ENCODE measurements at regions not wholly inside any gene's neighbourhood (a gene's known extent, or its start where the extent isn't known, plus 50 kb on each side); places are given as distances from the start of the nearest gene placed in this dataset.

- 95 to 98% (median 96%) methylated on average over 5 of the region's 5 CpGs for WGBS, 3 donors
- no peak for TF ChIP-seq CTCF (IDR thresholded peaks at IDR 0.05)
Observed at GRCh38 chr13:40338217-40338616, 328.2 kb downstream of the FOXO1 start.

GRCh38 chr13:40340368-40341095 is 325.9 kb downstream of the FOXO1 start:
- intact Hi-C loops (cut with DNase I), result loop anchor here (5.0 to 10.0 kb wide), 4 partner anchors 103 to 327 kb away; partner anchors contain the start of gene FOXO1 (in 2 of the 2)
- Histone ChIP-seq H3K36me3 (ENCODE audit: insufficient read depth in 1 of 2, low read depth in 1 of 2) (no peaks in the 10 kb centered on the region), H3K9me3 (no peaks in the 10 kb centered on the region), H3K27ac (no peak overlapping the region), H3K4me1 (peaks cover 43% of the 10 kb centered on the region), H3K27me3 (ENCODE audit: insufficient read depth in 3 of 3, low read length in 2 of 3) (no peaks in the 10 kb centered on the region), H3K4me3 (no peak overlapping the region)
- DNase-seq, result no peak
- TF ChIP-seq CTCF (IDR thresholded peaks at IDR 0.05), result no peak
- 76 to 86% (median 79%) methylated on average over 6 of the region's 6 CpGs for WGBS, 3 donors
- no peak for ATAC-seq

More at GRCh38 chr13:40338217-40338616, 328.2 kb downstream of the FOXO1 start:
- intact Hi-C loops (cut with DNase I), result no loop called here
- DNase-seq (no peak), ATAC-seq (no peak)
- no peak overlapping the region for H3K27ac ChIP-seq
- H3K9me3 ChIP-seq, result no peaks in the 10 kb centered on the region
- peaks cover 23% of the 10 kb centered on the region for H3K4me1 ChIP-seq
- no peaks in the 10 kb centered on the region for H3K27me3 ChIP-seq (ENCODE audit: insufficient read depth in 3 of 3, low read length in 2 of 3)
- H3K36me3 ChIP-seq (ENCODE audit: insufficient read depth in 1 of 2, low read depth in 1 of 2), result no peaks in the 10 kb centered on the region
- no peak overlapping the region for H3K4me3 ChIP-seq

- no peak overlapping the region for H3K4me3 ChIP-seq
- ATAC-seq (no peak), DNase-seq (no peak)
- intact Hi-C loops (cut with DNase I), result loop anchor here (5.0 to 10.0 kb wide), 4 partner anchors 104 to 326 kb away; partner anchors contain the start of gene FOXO1 (in 2 of the 2)
- TF ChIP-seq CTCF (IDR thresholded peaks at IDR 0.05), result no peak
- H3K27me3 ChIP-seq (ENCODE audit: insufficient read depth in 3 of 3, low read length in 2 of 3), result no peaks in the 10 kb centered on the region
- 81 to 88% (median 87%) methylated on average over 1 of the region's 1 CpG for WGBS, 3 donors
- peaks cover 45% of the 10 kb centered on the region for H3K4me1 ChIP-seq
- no peaks in the 10 kb centered on the region for H3K36me3 ChIP-seq (ENCODE audit: insufficient read depth in 1 of 2, low read depth in 1 of 2)
- no peak overlapping the region for H3K27ac ChIP-seq
- no peaks in the 10 kb centered on the region for H3K9me3 ChIP-seq
Observed at GRCh38 chr13:40341096-40341471, 325.4 kb downstream of the FOXO1 start.

- 95 to 97% (median 96%) methylated on average over 3 of the region's 3 CpGs for whole genome bisulfite sequencing, 3 donors
- H3K36me3 ChIP-seq (ENCODE audit: insufficient read depth in 1 of 2, low read depth in 1 of 2), result no peaks in the 10 kb centered on the region
- ATAC-seq (no peak), DNase-seq (no peak)
- no peaks in the 10 kb centered on the region for H3K9me3 ChIP-seq
- no peaks in the 10 kb centered on the region for H3K27me3 ChIP-seq (ENCODE audit: insufficient read depth in 3 of 3, low read length in 2 of 3)
- H3K4me3 ChIP-seq, result no peak overlapping the region
- intact Hi-C loops (cut with DNase I), result loop anchor here (5.0 to 10.0 kb wide), 4 partner anchors 104 to 326 kb away; partner anchors contain the start of gene FOXO1 (in 2 of the 2)
- no peak for TF ChIP-seq CTCF (IDR thresholded peaks at IDR 0.05)
- no peak overlapping the region for H3K27ac ChIP-seq
- H3K4me1 ChIP-seq, result peaks cover 42% of the 10 kb centered on the region
Observed at GRCh38 chr13:40341501-40341900, 324.9 kb downstream of the FOXO1 start.
